HG03135 (cell line): ENCODE measurements at regions not wholly inside any gene's neighbourhood (a gene's known extent, or its start where the extent isn't known, plus 50 kb on each side); places are given as distances from the start of the nearest gene placed in this dataset.

Experiments used
- ATAC-seq: cut with Tn5 transposase; IDR thresholded peaks from one replicate; pipeline ENCODE4 v1.9.1; 2021; ENCODE audit warnings: mild to moderate bottlenecking, moderate library complexity; ENCODE audit not compliant: unreplicated experiment

GRCh38 chr15:39167164-39168058, 413.5 kb upstream of the THBS1 start:
- no peak for ATAC-seq

GRCh38 chr15:39171944-39172368, 408.9 kb upstream of the THBS1 start:
- ATAC-seq, result no peak

DNA sequence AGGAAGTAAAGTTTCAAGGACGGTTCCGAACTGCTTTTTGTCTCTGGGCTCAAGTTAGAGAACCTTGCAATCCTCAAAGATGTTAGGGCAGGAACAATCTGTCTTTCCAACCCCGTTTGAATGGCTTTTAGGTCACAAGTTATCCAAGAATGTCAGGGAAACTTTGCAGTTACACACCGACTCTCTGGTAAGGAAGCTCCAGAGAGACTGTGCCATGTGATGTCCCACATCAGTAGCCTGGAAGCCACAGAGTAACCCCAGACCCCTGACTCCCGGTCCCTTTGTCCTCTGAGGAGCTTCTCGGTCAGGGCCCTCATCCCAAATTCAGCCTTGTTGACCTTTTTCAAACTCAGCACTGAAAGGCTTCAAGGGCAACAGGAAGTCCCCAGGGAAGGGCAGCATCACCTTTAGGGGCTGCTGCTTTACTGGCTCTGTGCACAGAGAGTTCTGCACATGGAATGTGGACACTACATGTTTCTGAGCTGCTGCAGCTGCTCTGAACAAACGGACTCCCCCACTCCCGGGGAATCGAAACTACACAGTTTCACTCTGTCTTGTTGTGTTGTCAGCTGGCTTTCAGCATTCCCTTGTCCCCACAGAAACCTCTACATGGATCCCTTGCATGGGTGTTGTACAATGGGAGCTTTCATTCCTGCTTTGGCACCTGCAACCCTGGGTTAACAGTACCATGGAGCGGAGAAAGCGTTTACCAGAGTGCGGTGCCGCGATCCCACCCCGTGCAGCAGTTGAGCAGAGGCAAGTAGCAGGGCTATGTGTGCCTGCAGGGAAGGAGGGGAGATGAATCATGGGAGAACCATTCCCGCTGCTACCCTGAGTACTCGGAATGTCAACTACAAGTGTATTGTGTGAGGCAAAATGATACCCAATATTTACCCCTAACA, 408.2 kb upstream of the THBS1 start:
- ATAC-seq, result no peak

- no peak for ATAC-seq
Observed at GRCh38 chr15:39173426-39173825, 407.5 kb upstream of the THBS1 start.

GRCh38 chr15:39174332-39174731, 406.5 kb upstream of the THBS1 start:
- ATAC-seq, result no peak

GRCh38 chr15:39176030-39176429, 404.8 kb upstream of the THBS1 start:
- no peak for ATAC-seq

GRCh38 chr15:39177561-39177960, 403.3 kb upstream of the THBS1 start:
- ATAC-seq, result no peak

DNA sequence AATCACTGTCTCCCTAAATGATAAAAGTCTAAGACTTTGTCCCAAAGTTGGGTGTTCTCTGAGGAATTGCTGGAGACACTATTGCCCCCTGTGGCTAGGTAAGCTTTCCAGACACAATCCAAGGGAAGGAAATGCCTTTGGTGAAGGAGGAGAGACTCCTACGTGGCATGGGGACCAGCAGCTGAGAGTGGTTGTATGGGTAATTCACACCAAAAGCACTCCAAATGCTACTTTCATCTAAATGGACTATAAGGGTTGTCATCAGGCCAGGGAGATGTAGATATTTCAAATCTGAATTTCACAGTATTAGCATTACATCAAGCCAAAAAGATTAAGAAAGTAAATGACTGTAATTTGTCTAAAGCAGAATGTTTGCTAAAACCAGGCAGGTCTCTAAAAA, 400.8 kb upstream of the THBS1 start:
- no peak for ATAC-seq

DNA sequence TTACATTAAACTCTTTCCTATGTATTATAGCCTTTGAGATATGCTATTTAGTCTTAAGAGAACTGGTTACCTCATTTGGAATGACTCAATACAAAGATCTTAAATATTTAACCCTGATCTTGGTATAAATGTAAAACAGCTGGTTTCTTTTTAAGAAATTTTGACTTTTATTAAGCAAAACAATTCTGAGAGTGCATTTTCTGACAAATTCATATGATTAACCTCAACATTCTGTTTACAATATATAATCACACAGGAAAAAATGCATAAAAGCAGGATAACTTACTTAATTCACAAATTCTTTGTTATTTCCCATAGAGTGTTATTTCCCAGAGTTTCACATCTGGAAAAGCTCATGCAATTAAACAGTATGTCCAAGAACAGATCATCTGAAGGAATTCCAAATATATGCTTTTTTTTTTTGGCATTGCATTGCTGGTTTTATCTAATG, 400.4 kb upstream of the THBS1 start:
- ATAC-seq, result no peak

DNA sequence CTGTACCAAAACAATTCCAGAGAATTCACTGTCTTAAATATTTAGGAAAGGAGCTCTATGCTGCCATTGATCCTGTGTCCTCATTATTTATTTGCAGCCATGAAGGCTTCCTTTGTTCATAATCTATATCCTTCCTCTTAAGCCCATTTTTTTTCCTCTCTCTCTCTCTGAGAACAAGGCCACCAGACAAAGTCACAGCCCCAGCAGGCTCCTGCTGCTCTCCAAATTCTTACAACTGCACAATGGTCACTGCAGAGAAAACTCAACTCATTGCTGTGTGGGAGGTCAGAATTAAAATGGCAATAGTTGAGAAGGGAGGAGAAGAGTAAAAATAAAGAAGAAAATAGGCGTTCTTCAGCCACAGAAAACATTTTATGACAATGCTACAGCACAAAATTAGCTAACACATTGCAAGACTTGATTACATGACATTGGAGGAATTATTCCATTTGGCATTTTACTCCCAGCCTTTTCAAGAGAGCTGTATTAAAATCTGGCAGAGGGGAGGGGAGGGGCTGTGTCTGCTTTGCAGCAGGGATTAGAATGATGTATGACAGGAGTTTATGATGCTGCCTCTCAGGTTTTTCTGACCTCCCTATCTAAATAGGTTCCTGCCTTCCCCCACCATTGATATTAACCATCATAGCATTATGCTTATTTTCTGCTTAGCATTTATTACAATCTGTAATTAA, 399.7 kb upstream of the THBS1 start:
- ATAC-seq, result no peak

DNA sequence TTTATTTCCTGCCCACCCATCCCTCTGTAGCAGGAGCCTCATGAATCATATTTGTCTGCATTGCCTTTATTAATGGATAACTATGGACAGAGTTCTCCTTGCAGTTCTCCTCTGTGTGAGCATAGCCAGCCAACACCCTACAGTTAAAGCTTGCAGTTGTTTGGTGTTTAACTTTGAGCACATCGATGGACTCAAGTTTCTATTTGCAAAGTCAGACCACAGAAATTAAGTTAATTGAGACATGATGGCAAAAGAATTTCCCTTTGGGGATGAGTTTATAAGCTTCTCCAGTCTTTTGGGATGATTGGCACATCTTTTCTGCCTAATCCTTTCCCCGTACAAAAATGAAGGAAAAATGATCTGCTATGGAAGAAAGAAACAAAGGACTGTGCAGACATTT, 398.9 kb upstream of the THBS1 start:
- no peak for ATAC-seq

DNA sequence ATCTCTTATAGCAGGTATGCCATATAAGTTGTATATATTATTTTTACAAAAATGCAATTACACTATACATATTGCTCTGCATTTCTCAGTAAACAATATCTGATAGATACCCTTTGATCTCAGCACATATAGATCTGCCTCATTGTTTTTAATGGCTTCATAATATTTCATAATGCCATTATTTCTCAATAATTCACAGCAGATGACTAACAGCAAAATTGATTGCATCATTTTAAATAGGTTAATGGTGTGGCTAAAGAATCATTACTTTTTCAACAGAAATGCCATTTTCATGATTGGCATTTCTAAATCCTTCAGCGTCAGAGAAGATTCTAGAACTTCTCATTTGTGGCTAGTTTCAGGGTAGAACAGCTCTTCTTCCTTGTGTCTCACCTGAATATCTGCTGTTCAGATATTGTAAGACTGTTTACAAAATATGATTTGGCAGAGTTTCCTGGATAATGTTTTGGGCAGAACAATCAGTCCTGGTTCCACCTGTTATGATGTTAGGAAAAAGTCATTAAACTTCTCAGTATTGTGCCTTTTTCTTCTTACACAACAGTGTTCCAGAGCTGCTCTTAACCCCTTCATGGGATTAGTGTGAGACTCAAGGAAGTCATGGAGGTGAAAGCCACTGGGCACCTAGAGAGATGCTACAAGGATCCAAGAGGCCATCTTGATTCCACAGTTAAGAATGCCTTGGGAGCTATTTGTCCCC, 397.6 kb upstream of the THBS1 start:
- no peak for ATAC-seq

DNA sequence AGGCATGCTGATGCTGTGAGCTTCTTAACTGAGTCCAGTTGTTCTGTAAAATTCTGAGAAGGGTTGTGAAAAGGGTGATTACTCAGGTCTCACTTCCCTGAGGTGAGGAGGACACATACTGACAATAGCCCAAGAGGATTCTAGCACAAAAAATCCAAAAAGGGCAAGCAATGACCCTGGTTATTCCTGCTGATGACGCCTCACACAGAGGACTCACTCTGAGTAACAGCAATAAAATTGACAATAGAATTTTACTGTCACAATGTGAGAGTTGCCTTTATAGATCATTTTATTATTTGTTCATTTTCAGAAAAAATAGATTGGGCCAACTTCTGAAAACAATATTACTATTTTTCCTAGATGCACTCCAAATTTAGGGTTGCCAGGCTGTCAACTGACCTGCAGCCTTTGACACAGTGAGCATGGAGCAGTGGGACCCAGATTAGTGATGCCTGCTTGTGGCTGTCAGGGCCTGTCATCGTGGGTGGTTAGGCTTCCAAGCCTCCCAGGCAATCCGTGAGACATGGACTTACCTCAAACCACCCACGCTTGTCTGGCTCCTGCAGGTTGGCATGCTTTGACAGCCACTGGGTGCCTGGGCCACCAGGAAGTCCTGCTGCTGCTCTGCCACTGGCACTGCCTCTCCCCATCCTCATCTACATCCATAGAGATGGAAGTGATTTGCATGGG, 396.0 kb upstream of the THBS1 start:
- no peak for ATAC-seq

DNA sequence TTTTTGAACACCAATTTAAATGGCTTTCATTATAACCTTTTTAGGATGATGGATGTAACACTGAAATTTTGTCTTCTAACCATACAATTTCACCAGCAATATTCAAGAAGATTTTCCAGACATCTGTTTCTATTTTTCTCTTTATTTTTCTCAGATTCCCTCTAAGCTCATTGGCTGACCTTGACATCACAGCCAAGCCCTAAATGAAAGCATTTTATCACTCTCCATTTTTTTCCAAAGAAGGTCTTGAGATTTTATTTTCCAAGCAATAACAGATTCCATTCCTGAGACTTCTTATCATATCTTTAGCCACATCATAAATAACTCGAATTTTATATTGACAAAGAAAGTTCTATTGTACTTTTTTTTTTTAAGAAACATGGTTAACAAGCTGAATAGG, 392.6 kb upstream of the THBS1 start:
- no peak for ATAC-seq

- ATAC-seq, result no peak
Observed at GRCh38 chr15:39188930-39189329, 391.9 kb upstream of the THBS1 start.

DNA sequence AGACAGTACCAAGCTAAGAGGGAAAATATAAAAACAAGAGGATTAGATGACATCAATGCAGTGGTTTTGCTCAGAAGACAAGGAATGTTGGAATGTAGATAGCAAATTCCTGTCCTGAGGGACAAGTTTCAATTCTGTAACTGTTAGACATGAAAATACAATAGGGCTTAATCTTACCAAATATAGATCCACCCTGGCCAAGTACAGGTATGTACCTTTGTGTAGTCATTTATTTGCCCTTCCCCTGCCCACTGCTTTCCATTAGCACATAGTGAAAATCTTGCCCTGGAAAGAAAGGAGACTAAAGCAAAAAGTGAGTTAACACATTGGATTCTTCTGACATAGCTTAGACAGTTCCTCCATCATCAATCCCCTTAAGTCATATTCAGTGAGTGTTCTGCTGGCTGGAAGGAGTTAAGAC, 389.0 kb upstream of the THBS1 start:
- no peak for ATAC-seq

GRCh38 chr15:39192351-39192750, 388.5 kb upstream of the THBS1 start:
- ATAC-seq, result no peak

GRCh38 chr15:39192979-39193560, 387.8 kb upstream of the THBS1 start:
- no peak for ATAC-seq

- ATAC-seq, result no peak
Observed at GRCh38 chr15:39193611-39194010, 387.3 kb upstream of the THBS1 start.
